ENCODE measurements at regions not wholly inside any gene's neighbourhood (a gene's known extent, or its start where the extent isn't known, plus 50 kb on each side); places are given as distances from the start of the nearest gene placed in this dataset.

DNA sequence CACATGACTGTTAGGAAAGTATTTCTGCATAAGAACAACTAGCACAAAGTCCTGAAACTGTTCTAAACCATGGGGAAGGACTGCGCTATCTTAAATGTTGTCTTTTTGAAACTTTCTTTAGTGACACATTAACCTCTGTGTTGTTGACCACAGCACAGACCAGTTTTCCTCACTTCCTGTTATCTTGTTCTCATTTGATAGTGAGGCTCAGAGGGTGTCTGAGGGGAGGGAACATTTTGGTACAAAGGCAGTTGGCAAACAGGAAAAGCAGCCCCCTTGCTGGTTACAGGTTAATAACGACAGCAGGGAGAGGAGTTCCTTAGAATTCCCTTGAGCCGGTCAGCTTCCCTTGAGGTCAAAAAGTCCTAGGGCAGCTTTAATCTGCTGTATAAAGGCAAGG lies 143.5 kb upstream of the BMP2 start:
- no peak overlapping the region for H3K27ac ChIP-seq

GRCh38 chr20:6622041-6622440 lies 145.4 kb upstream of the BMP2 start:
- TF ChIP-seq CTCF (conservative IDR thresholded peaks at IDR 0.05) = no peak
- no peak overlapping the region for H3K27ac ChIP-seq

More for the DNA sequence above, 143.5 kb upstream of the BMP2 start:
- no peak for TF ChIP-seq CTCF (conservative IDR thresholded peaks at IDR 0.05)

- TF ChIP-seq CTCF (conservative IDR thresholded peaks at IDR 0.05) = no peak
- H3K27ac ChIP-seq = no peak overlapping the region
Observed at GRCh38 chr20:6618051-6618450, 149.4 kb upstream of the BMP2 start.

DNA sequence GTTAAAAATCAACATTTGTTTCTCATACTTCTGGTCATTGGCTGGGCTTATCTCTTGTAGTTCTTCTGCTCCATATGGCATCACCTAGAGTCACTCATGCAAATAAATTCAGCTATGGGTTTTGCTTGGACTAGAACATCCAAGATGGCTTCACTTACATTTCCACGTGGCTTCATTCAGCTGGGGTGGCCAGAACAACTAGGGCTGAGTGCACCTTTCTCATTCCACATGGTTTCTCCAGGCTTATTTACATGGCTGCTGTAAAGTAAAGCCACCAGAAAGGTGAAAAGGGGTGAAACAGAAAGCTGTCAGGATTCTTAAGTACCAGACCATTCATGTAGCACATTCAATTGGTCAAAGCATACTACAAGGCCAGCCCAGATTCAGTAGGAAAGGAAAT lies 151.1 kb upstream of the BMP2 start:
- TF ChIP-seq CTCF (conservative IDR thresholded peaks at IDR 0.05) = no peak
- no peak overlapping the region for H3K27ac ChIP-seq

DNA sequence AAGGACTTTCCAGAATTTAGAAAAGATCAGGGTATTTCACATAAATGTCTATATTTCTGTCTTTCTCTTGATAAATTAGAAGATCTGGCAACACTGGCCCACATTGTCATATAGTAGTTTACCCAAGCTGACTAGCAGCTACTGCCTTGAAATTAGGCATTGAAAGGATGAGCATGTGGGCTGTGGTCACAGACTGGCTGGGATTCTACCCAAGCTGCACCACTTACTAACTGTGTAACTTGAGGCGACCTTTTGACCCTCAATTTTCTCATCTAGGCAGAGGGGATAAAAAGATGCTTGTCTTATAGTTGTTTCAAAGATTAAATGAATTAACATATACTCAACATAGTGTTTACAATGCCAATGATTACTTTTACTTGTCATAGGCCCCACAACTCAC lies 152.7 kb upstream of the BMP2 start:
- no peak for TF ChIP-seq CTCF (conservative IDR thresholded peaks at IDR 0.05)

DNA sequence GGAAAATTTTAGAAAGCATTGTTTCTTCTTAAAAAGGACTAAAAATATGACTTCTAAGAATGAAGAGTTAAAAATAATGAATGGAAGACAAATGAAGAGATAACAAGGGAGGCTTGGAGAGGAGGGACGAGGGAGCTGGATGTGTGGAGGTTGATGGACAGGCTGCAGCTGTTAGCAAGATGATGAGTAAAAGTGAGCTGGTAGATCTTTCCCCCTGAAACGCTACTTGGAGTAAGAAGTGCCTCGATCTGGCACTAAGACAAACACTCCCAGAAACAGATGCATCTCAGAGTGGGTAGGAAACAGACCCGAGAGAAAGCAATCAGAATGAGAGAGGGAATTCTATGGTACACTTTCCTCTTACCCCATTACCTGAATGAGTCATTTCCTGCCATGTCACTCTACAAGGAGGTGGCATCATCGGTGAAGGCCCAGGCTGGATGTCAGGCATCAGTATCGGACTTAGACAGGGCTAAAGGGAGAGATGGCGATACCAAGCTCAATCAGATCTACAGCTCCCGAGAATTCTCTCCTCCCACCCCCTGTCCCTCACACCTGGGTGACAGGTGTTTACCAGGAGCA lies 154.1 kb upstream of the BMP2 start:
- TF ChIP-seq CTCF (conservative IDR thresholded peaks at IDR 0.05) = no peak

More for the DNA sequence above, 152.7 kb upstream of the BMP2 start:
- H3K27ac ChIP-seq = no peak overlapping the region

GRCh38 chr20:6612606-6612923 lies 154.9 kb upstream of the BMP2 start:
- no peak for TF ChIP-seq CTCF (conservative IDR thresholded peaks at IDR 0.05)
- no peak overlapping the region for H3K27ac ChIP-seq

More for the DNA sequence above, 154.1 kb upstream of the BMP2 start:
- no peak overlapping the region for H3K27ac ChIP-seq
